GM18507 (cell line): ENCODE measurements at regions not wholly inside any gene's neighbourhood (a gene's known extent, or its start where the extent isn't known, plus 50 kb on each side); places are given as distances from the start of the nearest gene placed in this dataset.
"Not testable (repeated sequence)": the region's sequence is repeated elsewhere in the genome, so short reads cannot be mapped to it uniquely, and the experiment has no call there.

ENCODE experiments used
- DNase-seq: peaks from one replicate; pipeline ENCODE4 v3.0.0; 2011; ENCODE audit warnings: low read depth; ENCODE audit not compliant: insufficient read length; ENCODE audit errors: extremely low spot score
- FAIRE-seq: peaks from 2 replicates; lab custom pipeline; 2011; peaks lifted over from hg19 to GRCh38; lab: Jason Lieb, UNC

DNA sequence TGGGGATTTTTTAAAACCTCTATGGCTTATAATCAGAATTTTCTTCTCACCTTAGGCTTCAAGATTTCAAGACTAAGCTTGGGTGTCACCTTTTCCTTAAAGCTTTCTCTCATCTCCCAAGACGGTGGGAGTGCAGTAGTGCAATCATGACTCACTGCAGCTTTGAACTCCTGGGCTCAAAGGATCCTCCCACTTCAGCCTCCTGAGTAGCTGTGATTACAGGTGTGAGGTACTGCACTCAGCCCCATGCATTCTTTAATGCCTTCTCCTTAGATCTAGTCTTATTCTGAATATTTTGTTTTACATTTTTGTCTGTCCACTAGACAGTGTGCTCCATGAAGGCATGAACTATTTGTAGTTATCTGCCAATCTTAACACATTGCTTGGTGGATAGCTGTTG, 55.7 kb upstream of the FAT3 start:
- DNase-seq (no peak), FAIRE-seq (no peak)

DNA sequence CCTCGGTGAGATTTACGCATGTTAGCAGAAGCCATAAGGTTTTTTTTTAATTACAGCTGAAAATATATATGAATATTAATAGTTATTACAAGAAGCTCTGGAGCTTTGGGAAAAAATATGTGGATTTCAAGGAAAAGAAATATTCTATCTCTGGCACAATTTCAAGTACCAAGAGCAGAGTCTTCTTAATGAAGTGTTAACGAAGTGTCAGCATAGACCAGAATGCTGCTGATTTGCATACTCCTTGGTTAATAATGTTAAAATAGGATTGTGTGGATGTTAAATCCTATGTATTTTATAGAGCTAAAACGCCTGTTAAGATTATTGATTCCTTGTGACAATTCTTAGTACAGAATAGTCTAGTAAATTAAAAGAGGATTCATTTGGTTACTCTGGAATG, 57.0 kb upstream of the FAT3 start:
- FAIRE-seq (no peak), DNase-seq (no peak)

DNA sequence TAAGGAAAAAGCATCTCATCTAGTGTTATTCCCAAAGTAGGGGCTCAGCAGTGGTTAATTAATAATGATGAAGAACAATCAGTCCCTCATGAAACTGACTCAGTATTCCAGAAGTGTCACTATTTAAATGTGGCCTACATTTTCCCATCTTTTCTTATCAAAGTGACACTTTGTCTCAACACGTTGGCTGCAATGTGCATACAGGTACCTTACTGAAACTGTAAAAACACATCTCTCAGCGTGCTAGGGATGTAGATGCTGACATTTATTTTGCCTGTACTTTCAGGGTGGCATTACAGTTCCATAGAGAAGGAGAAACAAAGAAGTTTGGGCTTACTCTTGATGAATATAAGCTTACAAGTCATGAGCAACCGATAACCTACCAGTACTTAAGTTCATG, 58.3 kb upstream of the FAT3 start:
- FAIRE-seq = no peak
- no peak for DNase-seq

DNA sequence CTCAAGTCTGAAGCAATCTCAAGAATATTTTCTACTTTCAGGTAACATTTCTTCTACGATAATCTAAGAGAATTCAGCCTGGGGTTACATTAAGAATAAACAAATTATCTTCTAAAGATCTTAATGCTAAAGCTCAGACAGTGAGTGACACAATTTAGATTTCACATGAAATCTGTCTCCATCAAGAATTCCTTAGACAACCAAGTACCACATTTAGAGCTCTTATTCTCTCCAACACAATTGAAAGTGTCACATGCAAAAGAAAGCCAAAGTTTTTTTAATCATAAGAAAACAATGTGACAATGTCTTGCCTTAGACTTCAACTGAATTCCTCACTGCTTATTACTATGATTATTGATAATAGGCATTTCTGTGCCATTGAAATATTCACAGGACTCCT, 60.7 kb upstream of the FAT3 start:
- FAIRE-seq (no peak), DNase-seq (no peak)

DNA sequence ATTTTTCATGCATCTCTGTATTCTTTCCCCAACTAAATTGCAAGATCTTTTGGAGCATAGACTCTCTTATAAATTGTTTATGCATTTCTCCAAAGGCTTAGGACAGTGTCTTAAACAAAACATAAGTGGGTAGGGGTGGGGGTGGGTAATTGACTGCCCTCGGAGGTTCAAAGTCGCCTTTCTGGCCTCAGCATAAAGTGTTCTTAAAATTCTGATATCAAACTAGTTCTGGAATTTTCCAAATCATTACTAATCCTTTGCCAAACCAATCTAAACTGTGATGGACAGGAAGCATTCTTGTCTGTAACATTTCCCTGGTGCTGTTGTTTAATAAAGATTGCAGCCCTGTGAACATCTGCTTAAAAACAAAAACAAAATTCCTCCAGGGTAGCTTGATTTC, 61.8 kb upstream of the FAT3 start:
- FAIRE-seq = no peak
- no peak for DNase-seq

DNA sequence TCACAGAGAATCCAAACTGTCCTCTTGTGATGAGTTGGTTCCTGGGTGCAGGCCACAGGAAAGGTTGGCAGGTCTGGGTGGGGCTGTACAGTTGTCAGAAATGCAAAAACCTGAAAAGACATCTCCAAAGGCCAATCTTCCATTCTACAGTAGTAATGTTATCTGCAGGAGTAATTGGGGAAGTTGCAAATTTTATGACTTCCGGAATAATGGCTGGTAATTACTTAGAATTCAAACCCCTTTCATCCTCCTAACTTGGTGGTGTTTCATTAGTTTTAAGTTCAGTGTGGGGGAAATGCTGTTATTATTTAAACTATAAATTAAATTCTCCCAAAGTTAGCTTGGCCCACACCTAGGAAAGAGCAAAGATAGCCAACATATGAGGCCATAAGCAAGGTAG, 64.7 kb upstream of the FAT3 start:
- FAIRE-seq (no peak), DNase-seq (no peak)

DNA sequence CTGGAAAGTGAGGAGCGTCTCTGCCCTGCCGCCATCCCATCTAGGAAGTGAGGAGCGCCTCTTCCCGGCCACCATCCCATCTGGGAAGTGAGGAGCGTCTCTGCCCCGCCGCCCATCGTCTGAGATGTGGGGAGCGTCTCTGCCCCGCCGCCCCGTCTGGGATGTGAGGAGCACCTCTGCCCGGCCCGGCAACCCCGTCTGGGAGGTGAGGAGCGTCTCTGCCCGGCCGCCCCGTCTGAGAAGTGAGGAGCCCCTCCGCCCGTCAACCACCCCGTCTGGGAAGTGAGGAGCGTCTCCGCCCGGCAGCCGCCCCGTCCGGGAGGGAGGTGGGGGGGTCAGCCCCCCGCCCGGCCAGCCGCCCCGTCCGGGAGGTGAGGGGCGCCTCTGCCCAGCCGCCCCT, 67.2 kb upstream of the FAT3 start:
- not testable (repeated sequence) for DNase-seq, FAIRE-seq

DNA sequence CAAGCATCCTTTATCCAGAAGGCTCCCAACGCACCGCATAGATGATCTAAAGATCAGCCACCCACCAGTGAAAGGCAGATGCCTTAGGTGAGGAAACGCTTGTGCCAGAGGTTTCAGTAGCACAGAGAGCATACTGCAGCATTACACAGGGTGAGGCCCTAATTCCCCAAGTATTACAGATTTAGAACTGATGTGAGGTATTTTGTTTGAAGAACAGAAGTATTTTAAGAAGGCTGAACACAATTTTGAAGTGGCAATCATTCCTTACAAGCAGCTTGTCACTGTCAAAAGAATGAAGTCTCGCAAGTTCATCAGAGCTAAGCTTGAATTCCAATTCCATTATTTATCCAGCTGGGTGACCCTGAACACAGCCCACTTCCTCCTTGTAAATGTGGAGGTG, 70.0 kb upstream of the FAT3 start:
- no peak for FAIRE-seq
- DNase-seq = no peak

DNA sequence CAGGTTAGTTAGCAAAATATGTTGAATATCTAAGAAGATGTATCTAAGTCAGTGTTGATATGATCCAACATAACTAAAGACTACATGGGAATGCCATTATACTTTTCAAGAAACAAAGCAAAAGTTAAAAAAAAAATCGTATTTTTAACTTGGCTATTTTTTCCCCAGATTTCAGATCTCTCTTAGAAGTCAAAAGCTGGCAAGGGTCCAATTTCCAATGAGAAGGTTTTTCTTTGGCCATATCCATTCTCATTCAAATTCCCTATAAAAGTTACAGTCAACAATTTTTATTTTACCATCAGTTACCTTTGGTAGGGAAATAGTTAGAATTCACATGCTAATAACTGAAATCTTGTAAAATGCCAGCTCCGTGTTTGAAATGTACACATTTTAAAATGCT, 70.5 kb upstream of the FAT3 start:
- DNase-seq (no peak), FAIRE-seq (no peak)

DNA sequence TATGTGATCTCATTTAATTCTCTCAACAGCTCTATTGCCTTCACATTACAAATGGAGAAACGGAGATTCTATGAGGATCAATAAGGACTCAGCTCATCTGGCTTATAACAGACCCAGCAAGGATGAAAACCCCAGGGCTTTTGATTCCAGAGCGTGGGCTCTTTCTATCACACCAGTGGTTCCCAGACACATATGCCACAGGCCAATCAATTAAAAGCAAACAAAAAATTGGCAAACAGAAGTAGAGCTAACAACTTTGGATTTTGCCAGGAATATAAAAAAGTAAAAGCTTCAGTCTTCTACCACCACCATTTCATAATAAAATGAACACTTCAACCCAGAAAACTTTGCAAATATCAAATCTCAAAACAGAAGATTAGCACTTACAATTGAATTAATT, 71.1 kb upstream of the FAT3 start:
- DNase-seq (no peak), FAIRE-seq (no peak)

DNA sequence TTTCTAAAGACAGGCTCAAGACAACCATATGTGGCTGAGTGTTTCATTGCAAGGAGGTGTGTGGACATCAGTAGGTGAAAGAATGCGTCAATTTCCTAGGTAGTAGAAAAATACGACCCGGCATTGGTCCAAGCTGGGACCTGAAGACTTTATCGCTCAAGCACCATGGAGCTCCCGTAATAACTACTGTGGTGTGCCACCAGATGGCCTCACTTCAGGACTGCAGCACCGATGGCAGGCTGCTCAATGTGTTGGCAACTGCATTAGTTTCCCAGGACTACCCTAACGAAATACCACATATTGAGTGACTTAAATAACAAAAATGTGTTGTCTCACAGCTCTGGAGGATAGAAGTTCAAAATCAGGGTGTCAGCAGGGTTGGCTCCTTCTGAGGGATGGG, 72.4 kb upstream of the FAT3 start:
- DNase-seq (no peak), FAIRE-seq (no peak)

DNA sequence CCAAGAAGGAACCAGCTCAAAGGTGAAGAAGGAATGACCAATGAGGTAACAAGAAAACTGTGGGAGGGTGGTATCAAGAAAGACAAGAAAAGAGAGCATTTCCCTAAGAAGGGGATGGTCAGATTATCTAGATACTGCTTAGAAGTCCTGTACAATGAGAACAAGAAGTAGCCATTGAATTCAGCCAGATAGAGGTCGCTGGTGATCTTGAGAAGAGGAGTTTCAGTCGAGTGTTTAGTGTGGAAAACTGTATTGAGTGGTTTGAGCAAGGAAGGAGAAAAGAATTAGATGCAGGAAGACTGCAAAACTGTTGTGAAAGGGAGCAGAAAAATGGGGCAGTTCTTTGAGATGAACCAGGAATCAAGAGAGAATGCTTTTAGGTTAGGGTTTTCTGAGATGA, 74.6 kb upstream of the FAT3 start:
- FAIRE-seq (no peak), DNase-seq (no peak)

DNA sequence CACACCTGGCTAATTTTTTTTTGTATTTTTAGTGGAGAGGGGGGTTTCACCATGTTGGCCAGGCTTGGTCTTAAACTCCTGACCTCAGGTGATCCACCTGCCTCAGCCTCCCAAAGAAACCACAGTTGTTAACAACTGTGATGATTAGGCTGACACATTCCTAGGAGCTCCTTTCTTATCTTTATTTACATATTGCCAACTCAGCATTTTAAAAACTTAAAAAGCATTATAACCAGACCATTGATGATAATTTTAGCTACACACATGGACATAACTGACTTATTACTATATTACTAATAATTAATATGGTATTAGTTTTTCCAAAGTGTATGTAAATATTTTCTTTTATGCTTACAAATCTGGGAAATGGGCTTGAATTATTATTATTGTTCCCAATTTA, 82.9 kb upstream of the FAT3 start:
- FAIRE-seq = no peak
- DNase-seq = no peak

DNA sequence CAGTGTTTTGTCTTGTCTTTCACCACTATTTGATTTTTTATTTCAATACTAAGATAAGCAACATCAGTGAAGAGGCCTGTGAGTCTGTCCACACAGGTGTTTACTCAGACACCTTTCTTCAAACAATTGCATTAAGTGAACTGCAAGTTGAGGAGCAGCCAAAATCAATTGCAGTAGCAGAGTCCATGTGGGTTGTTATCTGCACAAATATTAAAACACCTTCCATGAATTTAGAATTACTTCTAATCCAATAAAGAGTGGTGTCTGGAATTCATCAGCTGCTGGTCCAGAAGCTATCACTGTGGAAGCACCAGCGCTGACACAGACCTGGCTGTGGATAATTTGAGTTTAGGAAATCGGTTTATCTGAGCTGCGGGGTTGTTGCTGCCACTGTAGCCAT, 83.5 kb upstream of the FAT3 start:
- no peak for FAIRE-seq
- DNase-seq = no peak

DNA sequence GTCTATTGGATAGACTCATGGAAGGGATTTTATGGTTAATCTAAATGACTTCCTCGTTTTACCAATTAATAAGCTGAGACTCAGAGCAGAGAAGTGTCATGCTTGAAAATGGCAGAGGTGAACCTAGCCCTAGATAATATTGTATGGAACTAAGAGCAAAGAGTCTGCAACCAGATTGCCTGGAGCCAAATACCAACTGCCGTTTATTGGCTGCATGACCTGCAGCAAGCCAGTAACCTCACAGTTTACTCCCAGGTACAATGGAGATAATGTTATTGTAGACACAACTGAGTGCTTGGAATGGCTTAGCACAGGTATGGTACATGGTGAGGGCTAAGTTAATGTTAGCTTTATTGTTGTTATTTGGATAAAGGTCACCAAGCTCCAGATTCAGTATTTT, 84.6 kb upstream of the FAT3 start:
- DNase-seq = no peak
- FAIRE-seq = no peak

DNA sequence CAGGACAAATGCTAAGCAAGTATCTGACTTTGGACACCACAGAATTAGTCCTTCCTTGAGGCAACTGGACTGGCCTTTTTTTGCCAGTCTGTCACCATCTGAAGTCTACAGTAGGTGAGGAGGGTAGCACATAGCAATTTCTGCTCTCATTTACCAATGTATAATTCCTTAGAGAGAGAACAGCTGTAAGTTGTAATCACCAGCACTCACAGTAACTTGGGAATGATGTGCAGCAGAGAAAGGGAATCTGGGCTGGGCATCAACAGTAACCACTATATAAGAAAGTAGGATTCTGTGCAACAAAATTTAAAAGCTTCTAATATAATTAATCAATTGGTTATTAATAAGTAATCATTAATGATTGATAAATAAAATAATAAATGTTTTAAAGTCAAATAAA, 86.3 kb upstream of the FAT3 start:
- DNase-seq (no peak), FAIRE-seq (no peak)

DNA sequence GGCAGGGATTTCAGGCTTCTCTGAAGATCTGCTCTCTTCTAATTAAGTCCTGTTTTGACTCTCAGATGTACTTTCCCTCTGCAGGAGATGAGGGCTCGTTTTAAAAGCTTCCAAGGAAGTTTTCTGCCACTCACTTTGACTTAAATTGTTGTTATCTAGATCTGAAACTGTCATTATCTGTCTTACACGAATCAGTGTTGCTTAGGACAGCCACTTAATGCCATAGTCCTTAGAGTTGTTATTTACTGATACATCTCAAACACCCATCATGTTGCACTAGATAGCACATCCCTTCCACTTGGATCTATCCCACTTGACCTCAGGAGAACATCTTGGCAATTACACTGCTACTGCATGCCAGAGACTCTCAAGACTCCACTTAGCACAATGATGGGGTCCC, 86.9 kb upstream of the FAT3 start:
- no peak for DNase-seq
- FAIRE-seq = no peak

DNA sequence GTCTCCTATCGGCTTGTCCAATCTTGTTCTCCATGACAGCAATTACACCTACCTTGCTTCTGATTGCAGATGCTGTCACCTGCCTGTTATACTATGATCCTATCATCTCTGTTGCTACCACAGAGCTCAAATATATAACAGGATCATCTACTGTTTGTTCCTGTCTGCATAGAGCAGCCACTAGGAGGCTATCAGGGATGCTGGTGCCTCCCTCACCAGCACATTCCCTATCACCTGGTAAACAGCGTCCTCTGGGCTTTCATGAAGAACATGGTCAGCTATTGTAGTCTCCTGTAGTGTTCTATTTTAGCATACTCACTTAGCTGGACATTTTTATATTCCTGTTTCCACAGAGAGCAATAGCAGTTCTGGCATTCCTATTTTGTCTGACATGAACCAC, 87.8 kb upstream of the FAT3 start:
- DNase-seq = no peak

DNA sequence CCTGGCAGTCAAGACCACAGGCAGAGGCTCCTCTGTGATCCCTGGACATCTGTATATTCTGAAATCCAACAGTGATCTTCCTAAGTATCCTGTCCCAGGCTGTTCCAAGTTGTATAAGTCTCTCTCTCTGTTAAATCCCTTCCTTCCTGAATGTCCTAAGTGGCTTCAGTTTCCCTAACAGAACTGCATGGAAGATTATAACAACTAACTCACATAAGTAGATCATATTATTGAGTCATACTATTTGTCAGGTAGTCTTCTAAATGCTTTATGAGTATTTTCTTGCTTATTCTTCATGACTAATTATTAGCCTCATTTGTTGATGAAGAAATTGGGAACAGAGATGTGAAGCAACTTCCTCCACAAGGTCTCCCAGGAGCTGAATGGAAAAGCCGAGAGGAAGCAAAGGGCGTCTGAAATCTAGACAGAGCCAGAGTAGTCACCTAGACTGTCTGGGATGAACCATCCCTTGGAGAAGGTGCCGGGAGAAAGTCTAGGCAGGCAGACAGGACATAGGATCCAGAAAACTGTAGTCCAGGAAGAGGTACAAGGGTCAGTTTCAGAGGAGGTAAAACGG, 93.2 kb upstream of the FAT3 start:
- DNase-seq = no peak
- FAIRE-seq = no peak

More for the DNA sequence above, 87.8 kb upstream of the FAT3 start:
- no peak for FAIRE-seq

DNA sequence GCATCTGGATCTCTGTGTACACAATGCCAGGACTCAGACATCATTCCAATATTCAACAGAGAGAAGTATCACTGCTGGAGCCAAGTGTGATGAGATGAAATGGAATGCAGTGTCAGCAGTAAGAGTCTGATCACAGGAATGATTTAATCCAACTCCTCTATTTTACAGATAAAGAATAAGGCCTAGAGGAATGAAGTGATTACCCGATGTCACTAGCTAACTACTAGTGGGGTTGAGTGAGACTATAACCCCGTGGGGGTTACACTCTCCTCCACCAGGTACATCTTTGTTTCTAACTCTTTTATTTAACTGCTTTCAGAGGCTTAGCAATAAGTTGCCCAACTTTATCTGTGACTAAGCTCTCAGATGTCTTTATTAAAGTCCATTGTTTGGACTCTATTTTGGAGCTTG, 94.2 kb upstream of the FAT3 start:
- no peak for DNase-seq
- FAIRE-seq = no peak

DNA sequence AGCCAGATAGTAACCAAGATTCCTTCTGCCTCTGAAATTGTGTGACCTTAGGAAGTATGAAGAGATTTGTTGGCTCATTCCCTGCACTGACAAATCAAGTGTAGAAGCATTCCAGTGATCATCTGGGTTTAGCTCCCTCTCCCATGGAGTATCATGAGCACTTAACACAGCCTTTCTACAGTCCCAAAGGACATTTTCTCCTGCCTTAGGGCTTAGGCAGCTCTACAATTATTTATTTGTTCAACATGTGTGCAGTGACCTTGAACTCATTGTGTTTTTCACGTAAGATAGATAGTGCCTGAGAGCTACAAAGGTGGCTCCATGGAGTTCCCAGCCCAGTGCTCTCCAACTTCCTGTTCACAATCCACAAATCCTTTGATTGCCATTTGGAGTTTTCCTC, 94.8 kb upstream of the FAT3 start:
- DNase-seq (no peak), FAIRE-seq (no peak)

DNA sequence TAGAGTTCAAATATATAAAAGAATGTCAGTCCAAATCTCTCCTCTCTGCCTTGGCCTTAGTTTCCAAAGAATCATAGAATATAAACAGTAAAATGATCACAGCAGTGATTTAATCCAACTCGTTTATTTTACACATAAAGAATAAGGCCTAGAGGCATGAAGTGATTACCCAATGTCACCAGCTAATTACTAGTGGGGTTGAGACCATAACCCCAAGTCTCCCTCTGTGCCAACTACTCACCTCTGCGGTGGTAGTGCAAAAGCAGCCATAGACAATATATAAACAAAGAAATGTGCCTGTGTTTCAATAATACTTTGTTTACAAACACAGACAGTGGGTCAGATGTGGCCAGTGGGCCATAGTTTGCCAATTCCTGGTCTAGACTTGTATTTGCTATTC, 96.6 kb upstream of the FAT3 start:
- DNase-seq (no peak), FAIRE-seq (no peak)
